GM12878 (cell line): ENCODE measurements at regions not wholly inside any gene's neighbourhood (a gene's known extent, or its start where the extent isn't known, plus 50 kb on each side); places are given as distances from the start of the nearest gene placed in this dataset.

Experiments used
- ATAC-seq: fragments of 200-7000 bp; cut with Tn5 transposase; 3 replicates; pipeline ENCODE4 v1.9.1; 2020; ENCODE audit warnings: mild to moderate bottlenecking, moderate library complexity
- BruUV-seq: library from RNA; stranded (reverse); fragments of 400-500 nt; replicated peaks from 2 replicates; lab custom pipeline; 2021; lab: Mats Ljungman, UMichigan
- CTCF ChIA-PET: fragments of 300-600 bp; sonication (Branson Sonifier 250); formaldehyde crosslinking; extraction: SDS; loops from one replicate; lab custom pipeline; 2021; ENCODE audit warnings: inconsistent platforms; lab: Yijun Ruan, JAX
- POLR2A ChIA-PET: fragments of 350-600 bp; formaldehyde crosslinking; extraction: SDS; loops from one replicate; lab custom pipeline; 2021; ENCODE audit warnings: inconsistent platforms; lab: Charles Lee
- RAD21 ChIA-PET: fragments of 300-600 bp; sonication (Branson Sonifier 250); formaldehyde crosslinking; loops from one replicate; lab custom pipeline; 2023; ENCODE audit warnings: antibody characterized with exemption; ENCODE audit not compliant: unreplicated experiment; lab: Charles Lee
- SMC1A ChIA-PET: fragments of 300-600 bp; sonication (Branson Sonifier 250); formaldehyde crosslinking; loops from one replicate; lab custom pipeline; 2023; ENCODE audit not compliant: unreplicated experiment, uncharacterized antibody; lab: Charles Lee
- DNase-seq: peaks from one replicate; pipeline ENCODE4 v3.0.0-alpha.2; 2011; ENCODE audit warnings: low read depth, low spot score
- FAIRE-seq: peaks from 3 replicates; lab custom pipeline; 2011; peaks lifted over from hg19 to GRCh38; lab: Jason Lieb, UNC
- H2AFZ ChIP-seq: 2 replicates; pipeline ENCODE4 v1.6.0; 2011; ENCODE audit warnings: low read depth, low read length, control low read depth; ENCODE audit not compliant: control insufficient read depth
- H3K27ac ChIP-seq: 2 replicates; pipeline ENCODE4 v1.5.1; 2011; ENCODE audit warnings: control low read depth; ENCODE audit not compliant: control insufficient read depth, insufficient read depth
- H3K27me3 ChIP-seq, 2 experiments: replicated peaks in 1 of 2; 2 replicates each; pipeline versions ENCODE4 v1.6.0 to v1.6.1; 2011; ENCODE audit warnings: low read length in 1 of 2; ENCODE audit not compliant: control insufficient read depth in 2 of 2, insufficient read depth in 2 of 2
- H3K36me3 ChIP-seq, 2 experiments: 2 replicates each; pipeline ENCODE4 v1.5.1; 2011; ENCODE audit warnings: low read length in 1 of 2; ENCODE audit not compliant: control insufficient read depth in 2 of 2, insufficient read depth in 2 of 2
- H3K4me1 ChIP-seq: 2 replicates; pipeline ENCODE4 v1.6.1; 2011; ENCODE audit warnings: mild to moderate bottlenecking, low read length, moderate library complexity, mixed read lengths; ENCODE audit not compliant: control insufficient read depth, insufficient read depth
- H3K4me2 ChIP-seq: 2 replicates; pipeline ENCODE4 v1.6.0; 2011; ENCODE audit warnings: control low read depth; ENCODE audit not compliant: control insufficient read depth, insufficient read depth
- H3K4me3 ChIP-seq: fragments of 200-600 bp; sonication (generic); 2 replicates; pipeline ENCODE4 v1.5.1; 2016
- H3K79me2 ChIP-seq: 2 replicates; pipeline ENCODE4 v1.6.0; 2011; ENCODE audit warnings: low read length; ENCODE audit not compliant: control insufficient read depth, insufficient read depth
- H3K9ac ChIP-seq: 2 replicates; pipeline ENCODE4 v1.8.0; 2011; ENCODE audit warnings: low read length, control low read depth, mixed read lengths; ENCODE audit not compliant: control insufficient read depth, insufficient read depth
- H3K9me3 ChIP-seq: replicated peaks from 3 replicates; pipeline ENCODE4 v1.5.1; 2011; ENCODE audit warnings: mild to moderate bottlenecking, low read length; ENCODE audit not compliant: control insufficient read depth, insufficient read depth
- H4K20me1 ChIP-seq: 2 replicates; pipeline ENCODE4 v1.6.0; 2011; ENCODE audit not compliant: control insufficient read depth, insufficient read depth
- ATF2 ChIP-seq: IDR thresholded peaks from 2 replicates; pipeline ENCODE4 v1.6.1; 2012; ENCODE audit warnings: low read length, inconsistent platforms
- ETV6 ChIP-seq, 2 experiments: fragments of 450-650 bp in 1 of 2; IDR thresholded peaks in 1 of 2; conservative IDR thresholded peaks in 1 of 2; 2 replicates each; pipeline ENCODE4 v1.6.1; 2014; ENCODE audit warnings: antibody characterized with exemption in 1 of 2, borderline replicate concordance in 1 of 2, low read depth in 1 of 2, mild to moderate bottlenecking in 1 of 2, moderate library complexity in 1 of 2
- GATAD2B ChIP-seq: fragments of 450-650 bp; conservative IDR thresholded peaks from 2 replicates; pipeline ENCODE4 v1.6.1; 2017; ENCODE audit warnings: low read depth, mild to moderate bottlenecking, moderate library complexity
- IKZF1 ChIP-seq: fragments of 450-650 bp; conservative IDR thresholded peaks from 2 replicates; pipeline ENCODE4 v1.6.1; 2017; ENCODE audit warnings: antibody characterized with exemption, mild to moderate bottlenecking
- IRF5 ChIP-seq: fragments of 450-650 bp; IDR thresholded peaks from 2 replicates; pipeline ENCODE4 v1.6.1; 2017; ENCODE audit warnings: borderline replicate concordance
- MYC ChIP-seq: IDR thresholded peaks from 2 replicates; pipeline ENCODE4 v1.6.1; 2011; ENCODE audit warnings: mild to moderate bottlenecking, low read length, moderate library complexity, inconsistent platforms; ENCODE audit not compliant: insufficient read depth, insufficient replicate concordance, insufficient read length, severe bottlenecking
- NFYB ChIP-seq: IDR thresholded peaks from 2 replicates; pipeline ENCODE4 v1.6.1; 2011; ENCODE audit warnings: low read depth, mild to moderate bottlenecking, low read length, improper control_type of control experiment, moderate library complexity; ENCODE audit not compliant: insufficient read depth
- PRDM15 ChIP-seq: fragments of 450-650 bp; formaldehyde crosslinking; IDR thresholded peaks from 2 replicates; pipeline ENCODE4 v1.4.0; 2020; ENCODE audit warnings: mild to moderate bottlenecking, moderate library complexity
- RELB ChIP-seq: fragments of 450-650 bp; IDR thresholded peaks from 2 replicates; pipeline ENCODE4 v1.6.1; 2017; ENCODE audit warnings: low read depth, mild to moderate bottlenecking, moderate library complexity
- ZNF217 ChIP-seq: fragments of 450-650 bp; IDR thresholded peaks from 2 replicates; pipeline ENCODE4 v1.6.1; 2017; ENCODE audit warnings: antibody characterized with exemption, mild to moderate bottlenecking
- ZNF687 ChIP-seq: fragments of 450-650 bp; IDR thresholded peaks from 2 replicates; pipeline ENCODE4 v1.6.1; 2017; ENCODE audit warnings: mild to moderate bottlenecking, moderate library complexity
- WGBS: methylation state at CpG from one replicate; pipeline ENCODE4 v1.1.6; 2016; ENCODE audit warnings: low lambda C conversion rate; ENCODE audit not compliant: insufficient replicate concordance, insufficient coverage; ENCODE audit errors: missing lambda C conversion rate; 5-methylcytosine and 5-hydroxymethylcytosine counted together
- in situ Hi-C: fragments of 300-500 bp; cut with MboI; formaldehyde crosslinking; loops from 9 replicates; pipeline ENCODE4 v1.14.3; 2018; ENCODE audit warnings: mixed read lengths
- intact Hi-C: fragments of 100-400 bp; cut with micrococcal nuclease; formaldehyde crosslinking; loops from one replicate; pipeline ENCODE4 v1.14.2; 2022; ENCODE audit not compliant: unreplicated experiment

- 8% methylated on average over 1 of the region's 1 CpG for WGBS
- ChIA-PET POLR2A (no interaction called here), SMC1A (no interaction called here), CTCF (no interaction called here), RAD21 (no interaction called here)
- intact Hi-C loops (no loop called here), in situ Hi-C loops (no loop called here)
- Histone ChIP-seq H3K79me2 (no peaks in the 10 kb centered on the region), H3K27me3 (no peaks in the 10 kb centered on the region), H2AFZ (no peak overlapping the region), H3K9ac (no peak overlapping the region), H3K9me3 (no peaks in the 10 kb centered on the region), H3K4me3 (no peak overlapping the region), H4K20me1 (no peaks in the 10 kb centered on the region), H3K27ac (no peak overlapping the region), H3K4me2 (no peak overlapping the region), H3K4me1 (no peaks in the 10 kb centered on the region), H3K36me3 (no peaks in the 10 kb centered on the region)
- ATAC-seq (no peak), FAIRE-seq (no peak), DNase-seq (no peak)
- TF ChIP-seq MYC, result no peak
- TF ChIP-seq IRF5, result no peak
- TF ChIP-seq RELB, result no peak
- no peak for TF ChIP-seq IKZF1
- TF ChIP-seq PRDM15 (CRISPR knock-in tag), result no peak
- TF ChIP-seq ZNF217, result no peak
- TF ChIP-seq GATAD2B, result no peak
- TF ChIP-seq ETV6 (conservative IDR thresholded peaks at IDR 0.05 in 1 of 2, IDR thresholded peaks at IDR 0.05 in 1 of 2; ENCODE audit: borderline replicate concordance in 1 of 2, low read depth in 1 of 2), result no peak
- no peak for TF ChIP-seq ZNF687
- no peak for TF ChIP-seq ATF2
- no peak for TF ChIP-seq NFYB
- no TSS peak for BruUV-seq
Measured at GRCh38 chr4:133943081-133943480, 258.5 kb downstream of the PABPC4L start.
